ENCODE measurements at regions not wholly inside any gene's neighbourhood (a gene's known extent, or its start where the extent isn't known, plus 50 kb on each side); places are given as distances from the start of the nearest gene placed in this dataset.

- CTCF ChIA-PET = interaction anchor here (1.5 kb wide), 1 partner anchor 13 kb away, joined by 4 read pairs; no protein-coding TSS in a partner anchor
- Histone ChIP-seq H3K4me2 (no peak overlapping the region), H3K9me3 (no peaks in the 10 kb centered on the region), H3K4me3 (no peak overlapping the region), H3K4me1 (peaks cover 11% of the 10 kb centered on the region), H3K27ac (no peak overlapping the region)
- POLR2A ChIA-PET = no interaction called here
- ATAC-seq (no peak), FAIRE-seq (no peak), DNase-seq (ENCODE audit: low read depth in 1 of 2, low spot score in 1 of 2) (no peak)
- WGBS (ENCODE audit: missing lambda C conversion rate) = 82% methylated on average over 6 of the region's 6 CpGs
- TF ChIP-seq CTCF (IDR thresholded peaks at IDR 0.05) (no peak), BHLHE40 (IDR thresholded peaks at IDR 0.05; ENCODE audit: low read depth, low read length) (no peak), SREBF2 (IDR thresholded peaks at IDR 0.05) (no peak), RFX5 (IDR thresholded peaks at IDR 0.05) (no peak), PHF8 (IDR thresholded peaks at IDR 0.05; ENCODE audit: borderline replicate concordance, low read depth) (no peak), HOXB5 (CRISPR knock-in tag; IDR thresholded peaks at IDR 0.05) (no peak), E2F6 (IDR thresholded peaks at IDR 0.05; ENCODE audit: borderline replicate concordance, low read depth) (no peak)
Observed at GRCh38 chr3:132222868-132223538, 94.2 kb upstream of the ACP3 start.

DNA sequence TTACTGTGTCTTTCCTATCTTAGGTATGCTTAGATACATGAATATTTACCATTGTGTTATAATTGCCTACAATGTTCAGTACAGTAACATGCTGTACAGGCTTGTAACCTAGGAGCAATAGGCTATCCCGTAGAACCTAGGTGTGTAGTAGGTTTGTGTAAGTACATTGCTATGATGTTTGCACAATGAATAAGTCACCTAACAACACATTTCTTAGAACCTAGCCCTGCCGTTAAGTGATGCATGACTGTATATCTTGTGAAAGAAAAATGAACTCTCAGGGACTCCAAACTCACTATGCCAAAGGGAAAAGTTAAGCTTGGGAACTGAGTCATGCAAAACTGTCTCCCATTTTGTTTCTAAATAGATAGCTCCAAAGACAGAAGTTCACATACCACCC, 91.5 kb upstream of the ACP3 start:
- 18% methylated on average over 2 of the region's 2 CpGs for WGBS (ENCODE audit: missing lambda C conversion rate)
- CTCF ChIA-PET = interaction anchor here (1.7 kb wide), 1 partner anchor 14 kb away, joined by 8 read pairs; no protein-coding TSS in a partner anchor
- peak; percentile 73 to 77; a peak in 5 of 6 replicates for ATAC-seq
- POLR2A ChIA-PET = no interaction called here
- Histone ChIP-seq H3K27ac (no peak overlapping the region; a peak in 1 of 6 replicates), H3K4me3 (no peak overlapping the region), H3K9me3 (no peaks in the 10 kb centered on the region), H3K4me1 (peaks cover 11% of the 10 kb centered on the region), H3K4me2 (peak overlapping the region; percentile 20; the same call in 2 of the 3 replicates)
- FAIRE-seq = no peak
- peak in 1 of 2 experiments; percentile 44 for DNase-seq (ENCODE audit: low read depth in 1 of 2, low spot score in 1 of 2)
- TF ChIP-seq NR3C1 (IDR thresholded peaks at IDR 0.05) (no peak), MAX (IDR thresholded peaks at IDR 0.05) (no peak), FOSL2 (IDR thresholded peaks at IDR 0.05) (no peak), FOSL2 (CRISPR knock-in tag; IDR thresholded peaks at IDR 0.05) (peak; percentile 36), ESRRA (IDR thresholded peaks at IDR 0.05; ENCODE audit: borderline replicate concordance, low read length) (no peak)

DNA sequence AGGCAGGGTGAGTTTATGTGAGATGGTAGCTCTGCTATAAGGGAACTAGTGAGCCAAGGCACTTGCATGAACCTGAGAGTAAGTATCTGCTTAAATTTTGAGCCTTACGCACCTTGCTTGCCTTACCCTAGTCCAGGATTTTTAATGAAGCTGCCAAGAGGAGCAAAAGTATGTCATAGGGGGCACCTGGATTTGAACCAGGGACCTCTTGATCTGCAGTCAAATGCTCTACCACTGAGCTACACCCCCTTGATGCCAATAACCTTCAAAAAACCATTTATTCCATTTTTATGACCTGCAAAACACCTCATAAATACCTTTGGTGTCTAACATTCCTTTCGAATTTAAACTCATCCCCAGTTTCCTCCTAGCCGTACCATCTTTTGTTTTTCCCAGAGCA, 88.3 kb upstream of the ACP3 start:
- 29% methylated on average over 3 of the region's 3 CpGs for WGBS (ENCODE audit: missing lambda C conversion rate)
- Histone ChIP-seq H3K4me2 (no peak overlapping the region), H3K4me1 (peaks cover 11% of the 10 kb centered on the region), H3K27ac (no peak overlapping the region), H3K4me3 (no peak overlapping the region), H3K9me3 (no peaks in the 10 kb centered on the region)
- DNase-seq (ENCODE audit: low read depth in 1 of 2, low spot score in 1 of 2) (peak in 1 of 2 experiments; percentile 24), FAIRE-seq (no peak), ATAC-seq (peak in 1 of 2 experiments; percentile 46; a peak in 2 of 6 replicates)
- ChIA-PET POLR2A (no interaction called here), CTCF (no interaction called here)
- TF ChIP-seq SREBF2 (IDR thresholded peaks at IDR 0.05) (peak; percentile 33; the same call in 1 of the 2 replicates), MAX (IDR thresholded peaks at IDR 0.05) (no peak)

DNA sequence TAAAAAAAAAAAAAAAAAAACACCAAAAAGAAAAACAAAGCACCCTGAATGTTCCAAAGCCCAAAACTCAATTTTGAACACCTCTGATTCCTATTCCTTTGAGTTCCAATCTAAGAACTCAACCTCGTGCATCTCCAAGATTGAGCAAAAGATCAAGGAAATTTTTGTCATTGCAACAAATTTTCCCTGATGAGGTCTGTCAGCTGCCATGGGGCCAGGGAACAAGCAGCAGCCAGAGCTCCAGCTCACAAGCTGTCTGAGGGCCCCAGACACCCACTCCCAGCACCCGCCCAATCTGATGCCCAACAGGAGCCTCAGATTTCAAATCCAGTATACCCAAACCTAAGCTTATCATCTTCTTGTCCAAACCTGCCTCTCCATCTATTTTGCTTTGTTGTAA, 87.6 kb upstream of the ACP3 start:
- no peak for ATAC-seq
- Histone ChIP-seq H3K4me1 (peaks cover 11% of the 10 kb centered on the region), H3K4me2 (no peak overlapping the region), H3K9me3 (no peaks in the 10 kb centered on the region), H3K27ac (no peak overlapping the region), H3K4me3 (no peak overlapping the region)
- FAIRE-seq = no peak
- 63% methylated on average over 2 of the region's 2 CpGs for WGBS (ENCODE audit: missing lambda C conversion rate)
- TF ChIP-seq FOSB (CRISPR knock-in tag; IDR thresholded peaks at IDR 0.05) (no peak), HEYL (CRISPR knock-in tag; IDR thresholded peaks at IDR 0.05) (no peak), POLR2A (IDR thresholded peaks at IDR 0.05; ENCODE audit: low read length) (no peak), ELK1 (IDR thresholded peaks at IDR 0.05; ENCODE audit: low read depth, low read length) (no peak), SMC3 (IDR thresholded peaks at IDR 0.05) (no peak), E2F6 (IDR thresholded peaks at IDR 0.05; ENCODE audit: borderline replicate concordance, low read depth) (no peak), HOXB5 (CRISPR knock-in tag; IDR thresholded peaks at IDR 0.05) (no peak), EHF (CRISPR knock-in tag; IDR thresholded peaks at IDR 0.05) (no peak), PHF8 (IDR thresholded peaks at IDR 0.05; ENCODE audit: borderline replicate concordance, low read depth) (no peak), HDAC2 (IDR thresholded peaks at IDR 0.05) (no peak), CHD2 (IDR thresholded peaks at IDR 0.05; ENCODE audit: low read length, partially characterized antibody) (no peak)
- ChIA-PET POLR2A (no interaction called here), CTCF (interaction anchor here (0.8 to 1.5 kb wide), 2 partner anchors 21 to 27 kb away, joined by 3 to 4 read pairs; no protein-coding TSS in a partner anchor)
- no peak for DNase-seq (ENCODE audit: low read depth in 1 of 2, low spot score in 1 of 2)

All from A549 (cell line).